ENCODE measurements at regions not wholly inside any gene's neighbourhood (a gene's known extent, or its start where the extent isn't known, plus 50 kb on each side); places are given as distances from the start of the nearest gene placed in this dataset.
"Not testable (repeated sequence)": the region's sequence is repeated elsewhere in the genome, so short reads cannot be mapped to it uniquely, and the experiment has no call there.

DNA sequence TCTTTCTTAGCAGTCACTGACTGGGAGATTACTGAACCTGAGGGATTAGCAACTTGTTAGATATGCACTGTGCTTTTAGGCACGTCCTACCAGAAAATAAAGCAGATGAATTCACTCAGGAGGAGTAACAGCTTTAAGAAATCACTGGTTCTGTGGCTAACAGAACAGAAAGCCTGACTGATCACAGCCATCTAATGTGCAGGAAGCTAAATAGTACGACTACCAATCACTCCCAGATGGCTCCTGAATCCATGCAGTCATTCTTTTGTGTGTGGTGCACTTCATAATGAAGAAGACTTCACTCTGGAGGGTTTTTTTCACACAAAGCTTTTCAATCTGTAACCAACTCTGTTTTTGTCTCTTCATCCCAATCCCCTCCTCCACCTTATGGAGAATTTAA lies 305.3 kb upstream of the INTU start:
- no peak for TF ChIP-seq TAF1 (IDR thresholded peaks at IDR 0.05; ENCODE audit: low read depth, low read length)
- no peak for TF ChIP-seq POLR2A (IDR thresholded peaks at IDR 0.05; ENCODE audit: low read depth, low read length)
- no peak for TF ChIP-seq POU2F2 (IDR thresholded peaks at IDR 0.05; ENCODE audit: low read depth, low read length)
- no peak for TF ChIP-seq SPI1 (IDR thresholded peaks at IDR 0.05; ENCODE audit: low read depth, low read length)
- no peak for TF ChIP-seq POLR2AphosphoS5 (IDR thresholded peaks at IDR 0.05; ENCODE audit: low read depth, low read length)
- TF ChIP-seq PAX5 (IDR thresholded peaks at IDR 0.05; ENCODE audit: insufficient read depth, low read length, severe bottlenecking) = no peak
- FAIRE-seq (no peak), DNase-seq (ENCODE audit: insufficient read length, low spot score) (no peak)

GRCh38 chr4:127335073-127335620 lies 297.6 kb upstream of the INTU start:
- TF ChIP-seq SPI1 (IDR thresholded peaks at IDR 0.05; ENCODE audit: low read depth, low read length) (no peak), POLR2AphosphoS5 (IDR thresholded peaks at IDR 0.05; ENCODE audit: low read depth, low read length) (no peak), POLR2A (IDR thresholded peaks at IDR 0.05; ENCODE audit: low read depth, low read length) (no peak), PAX5 (IDR thresholded peaks at IDR 0.05; ENCODE audit: insufficient read depth, low read length, severe bottlenecking) (no peak), POU2F2 (IDR thresholded peaks at IDR 0.05; ENCODE audit: low read depth, low read length) (no peak), TAF1 (IDR thresholded peaks at IDR 0.05; ENCODE audit: low read depth, low read length) (no peak)
- DNase-seq (ENCODE audit: insufficient read length, low spot score) (no peak), FAIRE-seq (no peak)

GRCh38 chr4:127335732-127336131 lies 297.0 kb upstream of the INTU start:
- TF ChIP-seq POLR2A (IDR thresholded peaks at IDR 0.05; ENCODE audit: low read depth, low read length) (no peak), PAX5 (IDR thresholded peaks at IDR 0.05; ENCODE audit: insufficient read depth, low read length, severe bottlenecking) (no peak), SPI1 (IDR thresholded peaks at IDR 0.05; ENCODE audit: low read depth, low read length) (no peak), TAF1 (IDR thresholded peaks at IDR 0.05; ENCODE audit: low read depth, low read length) (no peak), POLR2AphosphoS5 (IDR thresholded peaks at IDR 0.05; ENCODE audit: low read depth, low read length) (no peak), POU2F2 (IDR thresholded peaks at IDR 0.05; ENCODE audit: low read depth, low read length) (no peak)
- DNase-seq (ENCODE audit: insufficient read length, low spot score) = no peak
- FAIRE-seq = no peak

- not testable (repeated sequence) for DNase-seq (ENCODE audit: insufficient read length, low spot score)
- peak; percentile 56 for FAIRE-seq
Observed at GRCh38 chr4:127343123-127343522, 289.6 kb upstream of the INTU start.

DNA sequence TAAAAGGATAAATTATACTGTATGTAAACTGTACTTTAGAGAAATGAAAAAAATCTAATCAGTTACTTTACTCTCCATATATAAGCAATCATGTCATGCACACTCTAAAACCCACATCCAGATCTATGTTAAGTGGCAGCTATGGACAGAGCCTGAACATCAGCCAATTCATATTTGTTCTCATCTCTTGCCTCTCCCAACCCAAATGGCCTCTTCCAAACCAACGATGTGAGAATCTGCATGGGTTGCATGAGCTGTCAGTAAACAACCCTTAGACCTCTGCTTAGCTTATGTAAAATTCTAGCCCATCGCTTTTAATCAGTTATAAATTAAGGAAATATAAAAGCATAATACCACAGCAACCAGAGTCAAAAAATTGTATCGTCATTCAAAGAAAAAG lies 288.7 kb upstream of the INTU start:
- DNase-seq (ENCODE audit: insufficient read length, low spot score) = no peak
- TF ChIP-seq PAX5 (IDR thresholded peaks at IDR 0.05; ENCODE audit: insufficient read depth, low read length, severe bottlenecking) (no peak), SPI1 (IDR thresholded peaks at IDR 0.05; ENCODE audit: low read depth, low read length) (no peak), POLR2A (IDR thresholded peaks at IDR 0.05; ENCODE audit: low read depth, low read length) (no peak), POLR2AphosphoS5 (IDR thresholded peaks at IDR 0.05; ENCODE audit: low read depth, low read length) (no peak), TAF1 (IDR thresholded peaks at IDR 0.05; ENCODE audit: low read depth, low read length) (no peak), POU2F2 (IDR thresholded peaks at IDR 0.05; ENCODE audit: low read depth, low read length) (no peak)
- no peak for FAIRE-seq

DNA sequence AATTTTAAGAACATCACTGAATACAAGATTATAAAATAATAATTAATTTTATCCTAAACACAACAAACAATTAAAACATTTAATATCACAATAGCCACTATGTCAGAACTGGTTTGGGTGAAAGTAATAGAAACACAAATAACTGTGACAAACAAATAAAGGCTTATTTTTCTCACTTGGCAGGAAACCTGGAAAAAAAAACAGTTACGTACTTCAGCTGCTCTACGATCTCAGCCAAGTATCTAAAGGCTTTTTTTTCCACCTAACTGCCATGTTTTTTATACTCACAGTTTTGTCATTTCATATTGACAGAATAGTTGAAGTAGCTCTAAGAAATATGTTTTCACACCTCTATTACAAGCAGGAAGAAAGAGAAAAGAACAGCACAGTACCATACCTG lies 284.8 kb upstream of the INTU start:
- DNase-seq (ENCODE audit: insufficient read length, low spot score) = no peak
- FAIRE-seq = no peak
- TF ChIP-seq POLR2AphosphoS5 (IDR thresholded peaks at IDR 0.05; ENCODE audit: low read depth, low read length) (no peak), POLR2A (IDR thresholded peaks at IDR 0.05; ENCODE audit: low read depth, low read length) (no peak), SPI1 (IDR thresholded peaks at IDR 0.05; ENCODE audit: low read depth, low read length) (no peak), TAF1 (IDR thresholded peaks at IDR 0.05; ENCODE audit: low read depth, low read length) (no peak), POU2F2 (IDR thresholded peaks at IDR 0.05; ENCODE audit: low read depth, low read length) (no peak), PAX5 (IDR thresholded peaks at IDR 0.05; ENCODE audit: insufficient read depth, low read length, severe bottlenecking) (no peak)

- FAIRE-seq (no peak), DNase-seq (ENCODE audit: insufficient read length, low spot score) (no peak)
- TF ChIP-seq POU2F2 (IDR thresholded peaks at IDR 0.05; ENCODE audit: low read depth, low read length) (no peak), PAX5 (IDR thresholded peaks at IDR 0.05; ENCODE audit: insufficient read depth, low read length, severe bottlenecking) (no peak), POLR2AphosphoS5 (IDR thresholded peaks at IDR 0.05; ENCODE audit: low read depth, low read length) (no peak), POLR2A (IDR thresholded peaks at IDR 0.05; ENCODE audit: low read depth, low read length) (no peak), TAF1 (IDR thresholded peaks at IDR 0.05; ENCODE audit: low read depth, low read length) (no peak), SPI1 (IDR thresholded peaks at IDR 0.05; ENCODE audit: low read depth, low read length) (no peak)
Observed at GRCh38 chr4:127352220-127353113, 280.3 kb upstream of the INTU start.

DNA sequence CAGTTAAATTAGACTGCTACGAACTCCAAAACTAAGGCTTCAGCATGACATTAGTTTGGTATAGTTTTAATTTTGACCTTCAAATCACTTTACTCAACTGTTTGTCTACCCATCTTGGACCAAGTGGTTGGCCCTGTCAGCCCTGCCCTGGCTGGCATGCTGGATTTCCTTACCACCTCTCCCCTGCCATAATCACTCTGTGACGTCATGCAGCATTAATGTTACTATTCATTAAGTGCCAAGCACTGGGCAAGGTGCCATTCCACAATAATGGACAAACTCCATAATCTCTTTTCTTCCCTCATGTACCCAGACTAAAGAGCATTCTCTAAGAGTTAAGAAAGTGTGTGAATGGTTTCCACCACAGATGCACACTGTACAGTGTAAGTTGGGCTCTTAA lies 277.0 kb upstream of the INTU start:
- TF ChIP-seq PAX5 (IDR thresholded peaks at IDR 0.05; ENCODE audit: insufficient read depth, low read length, severe bottlenecking) = no peak
- TF ChIP-seq TAF1 (IDR thresholded peaks at IDR 0.05; ENCODE audit: low read depth, low read length) = no peak
- no peak for TF ChIP-seq POLR2AphosphoS5 (IDR thresholded peaks at IDR 0.05; ENCODE audit: low read depth, low read length)
- no peak for TF ChIP-seq POLR2A (IDR thresholded peaks at IDR 0.05; ENCODE audit: low read depth, low read length)
- TF ChIP-seq POU2F2 (IDR thresholded peaks at IDR 0.05; ENCODE audit: low read depth, low read length) = no peak
- TF ChIP-seq SPI1 (IDR thresholded peaks at IDR 0.05; ENCODE audit: low read depth, low read length) = no peak
- FAIRE-seq (no peak), DNase-seq (ENCODE audit: insufficient read length, low spot score) (no peak)

GRCh38 chr4:127357765-127358164 lies 275.0 kb upstream of the INTU start:
- FAIRE-seq = no peak
- DNase-seq (ENCODE audit: insufficient read length, low spot score) = no peak
- TF ChIP-seq TAF1 (IDR thresholded peaks at IDR 0.05; ENCODE audit: low read depth, low read length) (no peak), POLR2A (IDR thresholded peaks at IDR 0.05; ENCODE audit: low read depth, low read length) (no peak)

GRCh38 chr4:127362686-127363085 lies 270.1 kb upstream of the INTU start:
- no peak for FAIRE-seq
- DNase-seq (ENCODE audit: insufficient read length, low spot score) = no peak
- no peak for TF ChIP-seq SPI1 (IDR thresholded peaks at IDR 0.05; ENCODE audit: low read depth, low read length)
- no peak for TF ChIP-seq POLR2AphosphoS5 (IDR thresholded peaks at IDR 0.05; ENCODE audit: low read depth, low read length)
- no peak for TF ChIP-seq POU2F2 (IDR thresholded peaks at IDR 0.05; ENCODE audit: low read depth, low read length)
- no peak for TF ChIP-seq TAF1 (IDR thresholded peaks at IDR 0.05; ENCODE audit: low read depth, low read length)
- no peak for TF ChIP-seq POLR2A (IDR thresholded peaks at IDR 0.05; ENCODE audit: low read depth, low read length)
- no peak for TF ChIP-seq PAX5 (IDR thresholded peaks at IDR 0.05; ENCODE audit: insufficient read depth, low read length, severe bottlenecking)
